DMS53 treated with DMSO at 0.1 percent for 48 hours (cell line): ENCODE measurements at regions not wholly inside any gene's neighbourhood (a gene's known extent, or its start where the extent isn't known, plus 50 kb on each side); places are given as distances from the start of the nearest gene placed in this dataset.
"Not testable (repeated sequence)": the region's sequence is repeated elsewhere in the genome, so short reads cannot be mapped to it uniquely, and the experiment has no call there.

Experiments used
- DNase-seq: peaks from one replicate; lab custom pipeline; 2025; ENCODE audit not compliant: unreplicated experiment; lab: John Stamatoyannopoulos, UW

DNA sequence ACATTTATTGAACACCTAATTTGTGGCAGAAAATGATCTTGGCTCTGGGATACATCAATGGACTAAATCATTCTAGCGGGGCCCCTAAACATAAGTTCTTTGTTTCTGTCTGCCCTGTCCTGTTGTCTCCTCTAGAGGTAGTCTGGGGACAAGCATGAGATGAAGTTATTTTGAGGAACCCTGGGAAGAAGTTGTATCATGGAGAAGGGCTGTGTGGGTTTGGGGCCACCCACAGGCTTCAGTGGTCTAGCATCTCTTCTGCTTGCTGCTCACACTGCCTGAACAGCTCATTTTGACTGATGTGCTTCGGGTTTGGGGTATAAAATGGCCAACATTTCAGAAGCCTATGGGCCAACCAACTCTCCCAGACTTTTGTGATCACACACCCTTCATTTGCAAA lies 50.3 kb upstream of the OSBPL11 start:
- DNase-seq, result no peak

DNA sequence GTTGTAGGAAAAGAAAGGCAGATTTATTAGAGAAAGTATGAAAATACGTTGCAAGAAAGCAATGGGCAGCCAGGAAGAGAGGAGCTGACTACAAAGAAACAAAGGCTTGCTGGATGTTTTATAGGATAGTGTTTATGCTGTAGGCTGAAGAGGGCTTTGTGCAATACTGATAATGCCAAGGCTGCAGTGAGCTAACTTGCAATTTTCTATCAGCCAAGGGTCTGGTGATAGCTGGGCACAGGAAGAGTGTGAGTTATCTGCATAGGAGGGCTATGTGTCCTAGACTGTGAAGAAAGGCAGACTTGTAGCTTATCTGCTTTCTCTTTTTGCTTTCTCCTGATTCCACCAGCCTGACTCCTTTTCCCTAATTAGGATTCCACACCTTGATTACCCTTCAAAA lies 51.3 kb upstream of the OSBPL11 start:
- DNase-seq, result no peak

DNA sequence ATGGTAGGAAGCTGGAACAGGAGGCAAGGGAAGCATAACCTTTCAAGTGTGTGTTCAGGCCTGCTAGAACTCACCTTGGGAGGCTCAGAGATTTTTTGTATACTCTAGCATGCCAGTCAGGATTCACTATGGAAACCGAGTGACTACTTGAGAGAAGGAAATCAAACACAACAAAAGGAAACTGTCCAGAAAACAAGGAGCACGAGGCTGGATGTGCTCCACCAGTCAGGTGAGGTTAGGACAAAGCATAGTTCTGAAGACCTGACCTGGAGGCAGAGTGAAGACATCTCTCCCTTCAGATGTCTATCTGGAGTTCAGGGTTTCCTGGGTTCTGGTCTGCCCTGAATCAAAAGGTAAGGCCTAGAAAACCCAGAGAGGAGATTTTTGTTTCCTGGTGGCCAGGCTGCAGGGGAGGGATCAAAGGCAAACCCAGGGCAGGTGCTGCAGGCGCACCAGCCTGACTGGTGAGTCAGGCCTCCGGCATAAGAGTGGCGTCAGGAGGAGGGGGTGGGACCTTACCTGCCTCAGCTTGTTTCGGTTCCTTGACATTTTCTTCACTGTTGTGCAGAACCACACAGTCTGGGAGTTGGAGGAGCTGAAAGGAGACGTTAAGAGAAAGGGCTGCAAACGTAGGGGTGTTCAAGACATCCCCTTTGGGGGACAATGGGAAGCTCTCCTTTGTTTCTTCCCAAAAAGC lies 52.2 kb upstream of the OSBPL11 start:
- peak; percentile 86 for DNase-seq

DNA sequence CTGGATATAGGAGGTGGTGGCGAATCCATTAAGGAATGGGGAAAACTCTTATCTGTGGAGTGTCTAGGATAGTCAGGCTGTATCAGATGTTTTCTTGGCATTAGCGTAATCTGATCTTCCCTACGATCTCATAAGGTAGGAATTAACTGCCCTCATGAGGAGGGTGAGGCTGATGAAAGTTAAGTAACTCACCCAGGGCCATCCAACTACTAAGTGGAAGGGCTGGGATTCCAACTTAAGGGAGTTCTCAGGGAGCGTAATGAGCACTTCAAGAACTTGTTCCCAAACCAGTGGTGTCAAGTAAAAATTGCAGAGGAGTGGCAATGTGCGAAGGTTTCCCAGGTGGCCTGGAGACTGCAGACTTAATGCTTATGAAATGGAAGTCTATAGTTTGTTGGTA lies 55.9 kb upstream of the OSBPL11 start:
- DNase-seq, result no peak

DNA sequence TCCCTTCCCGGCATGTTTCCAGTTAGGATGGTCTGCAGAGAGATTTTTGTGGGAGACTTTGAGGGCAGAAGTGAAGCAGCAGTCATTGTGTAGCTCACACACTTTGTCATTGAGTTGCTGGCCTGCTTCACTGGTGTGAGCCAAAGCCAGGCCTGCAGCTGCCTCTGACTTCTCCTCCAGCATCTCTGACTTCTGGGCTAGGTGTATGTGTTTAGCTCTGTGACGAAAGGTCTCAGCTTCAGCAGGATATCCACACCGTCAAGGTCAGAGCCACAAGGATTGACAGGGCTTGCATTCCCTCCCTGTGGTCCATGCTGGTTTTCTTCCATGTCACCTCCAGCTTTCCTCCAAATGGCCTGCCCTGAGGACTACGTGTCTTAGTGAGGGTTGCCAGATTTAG lies 57.1 kb upstream of the OSBPL11 start:
- DNase-seq, result no peak

DNA sequence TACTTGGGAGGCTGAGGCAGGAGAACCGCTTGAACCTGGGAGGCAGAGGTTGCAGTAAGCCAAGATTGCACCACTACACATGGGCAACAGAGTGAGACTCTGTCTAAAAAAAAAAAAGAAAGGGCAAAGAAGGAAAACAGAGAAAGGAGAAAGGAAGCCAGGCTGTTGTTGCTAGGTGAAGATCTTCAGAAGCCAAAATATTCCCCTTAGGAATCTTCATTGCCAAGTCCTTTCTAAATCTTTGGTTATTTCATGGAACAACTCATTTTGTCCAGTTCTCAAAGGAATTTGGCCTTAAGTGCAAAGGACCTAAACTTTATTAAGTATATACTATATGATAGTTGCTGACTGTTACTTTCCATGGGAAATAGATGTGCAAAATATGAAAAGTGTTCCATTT lies 59.2 kb upstream of the OSBPL11 start:
- no peak for DNase-seq

DNA sequence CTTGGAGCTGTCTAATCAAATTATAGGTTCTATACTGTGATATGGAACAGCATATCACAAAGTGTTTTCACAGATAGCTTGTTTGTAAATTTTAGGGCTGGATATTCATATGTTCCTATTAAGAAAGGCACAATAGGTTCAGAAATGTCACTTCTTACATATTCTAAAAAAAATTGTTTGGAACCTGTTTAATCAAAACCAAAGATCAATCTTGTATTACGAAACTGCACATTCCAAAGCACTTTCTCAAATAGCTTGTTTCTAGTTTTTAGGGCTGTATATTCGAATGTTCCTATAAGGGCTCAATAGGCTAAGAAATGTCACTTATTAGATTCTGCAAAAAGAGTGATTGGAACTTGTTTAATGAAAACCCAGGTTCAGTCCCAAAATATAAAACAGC lies 67.4 kb upstream of the OSBPL11 start:
- DNase-seq, result no peak

DNA sequence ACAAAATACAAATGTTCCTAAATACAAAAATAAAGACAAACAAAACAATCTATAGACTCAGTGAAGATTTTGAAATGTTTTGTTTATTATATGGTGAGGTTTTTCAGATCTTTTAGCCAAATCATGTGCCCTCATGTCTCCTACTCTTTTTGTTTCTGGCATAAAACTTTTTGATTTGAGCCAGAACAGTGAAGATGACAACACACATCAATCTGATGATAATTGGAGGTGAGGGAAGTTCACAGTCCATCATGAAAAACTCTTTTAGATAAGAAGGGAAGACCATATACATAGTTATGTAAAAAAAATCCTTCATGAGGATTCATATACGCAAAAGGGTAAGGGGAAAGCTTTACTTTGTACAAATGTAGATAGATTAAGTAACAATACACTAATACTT lies 75.1 kb upstream of the OSBPL11 start:
- no peak for DNase-seq

DNA sequence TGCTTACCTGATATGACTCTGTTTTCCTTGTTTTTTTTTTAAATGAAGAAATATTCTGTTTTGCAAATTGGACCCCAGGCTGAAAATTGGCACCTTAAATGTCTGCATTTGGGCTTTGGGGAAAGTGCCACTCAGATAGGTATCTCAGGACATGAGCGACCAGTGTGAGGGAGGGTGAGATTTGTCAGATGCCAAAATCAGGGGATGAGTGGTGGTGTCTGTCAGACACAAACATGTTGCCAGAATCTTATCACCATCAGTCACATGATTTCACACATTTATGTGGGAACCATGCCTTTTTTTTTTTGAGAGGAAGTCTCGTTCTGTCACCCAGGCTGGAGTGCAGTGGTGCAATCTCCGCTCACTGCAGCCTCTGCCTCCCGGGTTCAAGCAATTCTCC lies 75.6 kb upstream of the OSBPL11 start:
- no peak for DNase-seq

DNA sequence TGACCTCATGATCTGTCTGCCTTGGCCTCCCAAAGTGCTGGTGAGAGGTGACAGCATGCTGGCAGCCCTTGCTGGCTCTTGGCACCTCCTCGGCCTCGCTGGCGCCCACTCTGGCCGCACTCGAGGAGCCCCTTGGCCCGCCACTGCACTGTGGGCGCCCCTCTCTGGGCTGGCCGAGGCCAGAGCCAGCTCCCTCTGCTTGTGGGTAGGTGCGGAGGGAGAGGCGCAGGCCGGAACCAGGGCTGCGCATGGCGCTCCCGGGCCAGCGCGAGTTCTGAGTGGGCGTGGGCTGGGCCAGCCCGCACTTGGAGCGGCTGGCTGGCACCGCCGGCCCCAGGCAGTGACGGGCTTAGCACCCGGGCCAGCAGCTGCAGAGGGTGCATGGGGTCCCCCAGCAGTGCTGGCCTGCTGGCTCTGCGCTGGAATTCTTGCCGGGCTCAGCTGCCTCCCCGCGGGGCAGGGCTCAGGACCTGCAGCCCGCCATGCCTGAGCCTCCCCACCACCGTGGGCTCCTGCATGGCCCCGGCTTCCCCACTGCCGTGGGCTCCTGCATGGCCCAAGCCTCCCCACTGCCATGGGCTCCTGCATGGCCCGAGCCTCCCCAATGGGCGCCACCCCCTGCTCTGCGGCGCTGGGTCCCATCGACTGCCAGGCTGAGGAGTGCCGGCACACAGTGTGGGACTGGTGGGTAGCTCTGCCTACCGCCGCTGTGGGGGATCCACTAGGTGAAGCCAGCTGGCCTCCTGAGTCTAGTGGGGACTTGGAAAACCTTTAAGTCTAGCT lies 76.4 kb upstream of the OSBPL11 start:
- DNase-seq, result no peak

DNA sequence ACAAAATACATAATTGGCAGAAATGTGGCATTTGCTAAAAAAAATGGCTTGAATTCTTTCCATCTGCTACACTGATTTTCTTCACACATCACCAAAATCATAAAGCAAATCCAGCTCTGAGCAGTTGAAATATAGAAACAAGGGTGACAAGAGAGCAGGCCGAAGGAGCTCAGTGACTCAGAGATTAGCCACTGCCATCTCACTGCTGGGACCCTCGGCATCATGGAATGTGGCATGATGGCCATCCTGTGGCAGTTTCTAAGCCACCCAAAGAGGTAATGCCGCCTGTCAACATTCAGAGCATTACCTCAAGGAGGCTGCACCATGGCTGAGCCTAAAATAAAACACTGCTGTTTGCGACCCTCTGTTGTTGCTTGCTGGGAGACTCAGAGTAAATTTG lies 80.5 kb upstream of the OSBPL11 start:
- DNase-seq, result no peak

DNA sequence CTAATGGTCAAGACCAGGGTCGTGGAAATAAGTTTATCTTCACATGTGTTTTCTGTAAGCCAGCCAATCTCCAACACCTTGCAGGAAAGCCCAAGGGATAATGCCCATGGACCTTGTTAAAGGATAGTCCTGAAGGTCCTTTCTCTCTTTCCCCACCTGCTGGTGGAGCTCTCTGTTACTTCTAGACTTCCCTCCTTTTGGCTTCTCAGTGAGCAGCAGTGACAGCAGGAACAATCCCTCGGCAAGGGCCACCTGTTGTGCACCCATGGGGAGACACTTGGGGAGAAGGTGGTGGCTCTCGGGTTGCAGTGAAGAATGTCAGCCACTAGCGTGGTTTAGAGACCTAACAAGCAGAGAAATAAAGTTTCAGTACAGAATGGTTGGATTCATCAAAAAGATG lies 84.0 kb upstream of the OSBPL11 start:
- DNase-seq, result no peak

DNA sequence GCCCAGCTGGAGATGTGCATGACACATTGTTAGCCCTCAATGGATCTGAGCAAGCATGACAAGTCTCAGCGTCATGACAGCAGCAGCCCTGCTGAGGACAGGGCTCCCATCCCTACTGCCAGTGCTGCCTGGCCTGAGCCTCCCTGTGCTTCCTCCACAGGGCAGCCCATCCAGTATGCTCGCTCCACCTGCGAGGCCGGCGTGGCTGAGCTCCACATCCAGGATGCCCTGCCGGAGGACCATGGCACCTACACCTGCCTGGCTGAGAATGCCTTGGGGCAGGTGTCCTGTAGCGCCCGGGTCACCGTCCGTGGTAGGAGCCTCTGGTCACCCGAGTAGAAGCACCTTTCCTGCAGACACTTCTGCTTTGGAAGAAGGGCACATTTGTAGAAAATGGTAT lies 85.8 kb upstream of the OSBPL11 start:
- DNase-seq, result no peak

DNA sequence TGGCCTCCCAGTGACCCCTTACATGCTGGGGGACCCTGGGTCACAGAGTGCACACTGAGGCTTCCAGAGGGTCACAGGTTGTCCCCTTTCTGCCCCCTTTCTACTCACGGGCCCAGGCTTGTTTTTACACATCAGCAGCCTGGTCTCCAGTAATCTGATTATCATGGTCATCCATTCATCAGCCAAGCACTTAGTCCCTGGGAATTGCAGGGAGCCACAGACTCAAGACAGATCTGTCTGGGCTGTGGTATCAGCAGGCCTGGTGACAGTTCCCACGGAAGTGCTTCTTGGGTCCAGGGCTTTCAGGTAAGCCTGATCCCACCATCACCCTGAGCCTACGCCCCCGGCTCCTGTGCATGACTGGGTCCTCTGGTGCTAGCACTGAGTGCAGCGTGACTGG lies 86.6 kb upstream of the OSBPL11 start:
- not testable (repeated sequence) for DNase-seq

DNA sequence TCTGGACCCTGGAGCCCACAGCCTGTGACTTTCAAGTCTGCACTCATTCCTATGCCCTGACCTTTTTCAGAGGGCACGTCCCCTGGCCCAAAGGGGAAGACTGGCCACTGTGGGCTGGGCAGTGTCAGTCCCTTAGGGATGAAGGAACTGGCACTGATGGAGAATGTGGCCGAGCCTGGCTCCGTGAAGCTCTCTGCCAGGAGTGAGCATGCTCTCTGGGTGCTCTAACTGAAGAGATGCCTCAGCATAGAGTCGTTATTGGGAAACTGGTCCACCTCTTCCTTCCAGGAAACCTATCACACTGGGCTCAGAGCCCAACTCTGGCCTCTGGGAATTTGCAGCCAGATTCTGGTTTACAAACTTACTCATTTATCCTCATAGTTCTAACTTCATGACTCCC lies 87.3 kb upstream of the OSBPL11 start:
- not testable (repeated sequence) for DNase-seq

DNA sequence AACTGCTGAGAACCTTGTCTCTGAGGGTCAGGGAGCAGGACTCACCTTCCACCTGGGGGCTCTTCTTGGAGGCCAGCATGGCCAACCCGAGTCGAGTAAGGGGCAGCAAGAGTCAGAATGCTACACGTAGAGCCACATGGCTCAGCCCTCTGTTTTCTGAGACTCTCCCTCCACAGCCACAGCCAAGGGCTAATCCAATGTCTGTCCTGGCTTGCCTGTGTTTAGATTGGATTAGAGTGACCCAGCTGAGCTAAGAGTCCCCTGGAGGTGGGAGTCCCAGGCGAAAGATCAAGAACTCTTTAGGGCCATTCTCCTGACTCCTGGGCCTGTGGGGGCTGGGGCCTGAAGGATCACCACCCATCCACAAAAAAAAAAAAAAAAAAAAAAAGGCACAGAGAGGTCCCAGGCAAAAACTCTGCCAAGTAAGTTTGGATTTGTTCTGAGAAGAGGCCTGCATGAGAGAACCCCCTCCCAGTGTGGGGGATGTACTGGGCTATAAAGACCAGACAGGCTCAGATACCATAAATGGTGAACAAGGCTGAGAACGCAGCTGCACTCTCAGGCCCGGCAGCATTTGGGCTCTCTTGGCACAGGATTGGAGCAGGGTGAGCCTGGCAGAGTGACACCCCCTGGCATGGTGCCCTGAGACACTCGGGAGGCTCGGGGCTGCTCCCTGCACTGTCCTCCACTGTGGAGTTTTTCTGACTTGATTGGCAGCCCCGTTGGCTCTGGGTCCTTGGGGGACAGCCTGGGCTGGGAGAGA lies 88.0 kb upstream of the OSBPL11 start:
- no peak for DNase-seq

DNA sequence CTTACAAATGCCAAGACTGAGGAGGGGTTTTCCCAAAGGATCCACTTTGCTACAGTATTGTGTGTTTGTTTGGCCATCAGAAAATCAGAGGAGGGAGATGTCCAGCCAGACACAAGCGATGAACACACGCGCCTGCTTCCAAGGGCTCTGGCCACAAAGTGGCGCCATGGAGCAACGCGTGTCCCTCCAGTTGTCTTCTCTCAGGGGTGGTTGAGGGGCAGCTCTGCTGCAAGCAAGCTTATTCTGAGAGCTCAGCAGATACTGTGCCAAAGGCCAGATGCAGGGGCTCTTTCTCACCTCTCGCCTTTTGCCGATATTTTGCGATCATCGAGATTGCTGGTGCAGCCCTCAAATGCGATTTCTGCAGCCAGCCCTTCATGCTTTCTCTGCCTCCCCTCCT lies 88.9 kb upstream of the OSBPL11 start:
- DNase-seq, result no peak

DNA sequence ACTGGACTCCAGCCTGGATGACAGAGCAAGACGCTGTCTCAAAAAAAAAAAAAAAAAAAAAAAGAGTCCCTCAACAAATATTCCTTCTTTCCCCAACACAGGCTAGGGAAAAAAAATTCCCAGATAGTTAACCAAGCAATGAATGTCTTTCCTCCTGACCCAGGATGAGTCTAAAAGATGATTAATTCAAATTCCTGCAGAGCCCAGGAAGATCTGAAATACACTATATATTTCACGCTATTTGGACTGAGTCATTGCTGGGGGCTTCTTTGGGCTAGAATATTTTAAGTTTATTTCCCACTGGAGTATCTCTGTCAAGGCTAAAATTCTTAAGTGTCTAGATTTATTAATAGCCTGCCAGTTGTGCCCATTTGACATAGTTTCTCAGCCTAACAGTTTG lies 90.4 kb upstream of the OSBPL11 start:
- not testable (repeated sequence) for DNase-seq

DNA sequence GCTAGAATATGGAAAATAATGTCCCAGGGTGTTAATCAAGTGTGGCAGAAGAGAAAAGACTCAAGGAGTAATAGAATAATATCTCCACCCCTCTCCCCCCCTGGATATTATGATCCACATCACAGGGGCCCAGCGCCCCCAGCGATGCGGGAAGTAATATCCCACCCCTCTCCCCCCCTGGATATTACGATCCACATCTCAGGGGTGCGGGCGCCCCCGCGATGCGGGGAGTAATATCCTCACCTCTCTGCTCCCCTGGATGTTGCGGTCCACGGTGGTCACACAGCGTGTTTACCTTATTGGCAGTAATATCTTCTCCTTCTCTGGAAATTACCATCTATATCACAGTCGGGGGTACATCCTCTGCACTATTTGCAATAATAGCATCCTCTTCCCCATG lies 97.1 kb upstream of the OSBPL11 start:
- DNase-seq, result no peak

DNA sequence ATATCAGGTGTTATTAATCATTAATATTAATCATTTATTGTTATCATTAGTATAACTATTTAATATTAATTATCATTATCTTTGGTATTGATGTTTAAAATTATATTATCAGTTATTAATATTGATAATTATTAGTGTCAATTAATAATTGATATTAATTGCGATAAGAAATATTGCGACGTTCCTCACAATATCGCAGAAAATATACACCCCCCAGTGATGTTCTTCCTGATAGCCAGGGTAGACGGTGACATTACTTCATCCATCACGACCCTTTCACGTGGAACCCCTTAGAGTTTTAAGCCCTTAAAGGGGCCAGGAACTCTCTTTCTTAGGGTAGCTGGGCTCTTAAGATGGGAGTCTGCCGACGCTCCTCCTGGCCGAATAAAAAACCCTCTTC lies 98.6 kb upstream of the OSBPL11 start:
- DNase-seq, result no peak

DNA sequence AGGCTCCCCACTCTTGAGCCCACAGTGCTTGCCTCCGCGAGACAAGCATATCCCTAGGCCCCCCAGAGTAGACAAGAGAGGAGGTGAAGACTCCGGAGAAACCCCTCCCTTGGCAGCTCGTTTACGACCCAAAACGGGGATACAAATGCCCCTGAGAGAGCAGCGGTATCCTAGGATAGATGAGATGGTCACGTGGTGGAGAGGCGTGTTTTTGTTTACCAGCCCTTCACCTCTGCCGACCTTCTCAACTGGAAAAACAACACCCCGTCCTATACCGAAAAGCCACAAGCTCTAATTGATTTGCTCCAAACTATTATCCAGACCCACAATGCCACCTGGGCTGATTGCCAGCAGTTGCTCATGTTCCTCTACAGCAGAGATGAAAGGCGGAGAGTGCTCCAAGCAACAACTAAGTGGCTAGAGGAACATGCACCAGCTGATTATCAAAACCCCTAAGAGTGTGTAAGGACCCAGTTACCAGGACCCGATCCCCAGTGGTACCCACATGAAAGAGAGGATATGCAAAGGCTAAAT lies 99.5 kb upstream of the OSBPL11 start:
- DNase-seq, result no peak

DNA sequence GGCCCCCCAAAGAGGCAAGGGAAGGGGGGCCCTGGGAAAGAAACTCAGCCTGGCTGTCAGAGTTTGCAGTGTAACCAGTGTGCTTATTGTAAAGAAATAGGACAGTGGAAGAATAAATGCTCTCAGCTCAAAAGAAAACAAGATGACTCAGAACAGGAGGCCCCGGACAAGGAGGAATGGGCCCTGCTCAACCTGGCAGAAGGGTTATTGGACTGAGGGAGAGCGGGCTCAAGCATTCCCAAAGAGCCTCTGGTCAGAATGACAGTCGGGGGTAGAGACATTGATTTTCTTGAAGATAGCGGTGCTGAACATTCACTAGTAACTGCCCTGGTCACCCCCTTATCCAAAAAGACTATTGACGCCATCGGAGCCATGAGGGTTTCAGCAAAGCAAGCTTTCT lies 100.4 kb upstream of the OSBPL11 start:
- no peak for DNase-seq
